Fibroblast of lung (primary cell): ENCODE measurements at regions not wholly inside any gene's neighbourhood (a gene's known extent, or its start where the extent isn't known, plus 50 kb on each side); places are given as distances from the start of the nearest gene placed in this dataset.

ENCODE experiments used
- DNase-seq, 2 donors: peaks; one replicate each; pipeline versions ENCODE4 v3.0.0 to v3.0.0-alpha.2; 2010; ENCODE audit warnings: low read depth in 2 of 2
- H2AFZ ChIP-seq: 2 replicates; pipeline ENCODE4 v1.5.1; 2012; ENCODE audit warnings: low read length, control low read depth, inconsistent platforms
- H3K27ac ChIP-seq: 2 replicates; pipeline ENCODE4 v1.5.1; 2011; ENCODE audit warnings: low read length, control low read depth; ENCODE audit not compliant: insufficient read depth
- H3K27me3 ChIP-seq: 2 replicates; pipeline ENCODE4 v1.5.1; 2011; ENCODE audit warnings: mild to moderate bottlenecking, low read length; ENCODE audit not compliant: control insufficient read depth, insufficient read depth
- H3K36me3 ChIP-seq: 2 replicates; pipeline ENCODE4 v1.5.1; 2011; ENCODE audit warnings: low read length; ENCODE audit not compliant: control insufficient read depth, insufficient read depth
- H3K4me1 ChIP-seq: 2 replicates; pipeline ENCODE4 v1.5.1; 2011; ENCODE audit warnings: low read length; ENCODE audit not compliant: control insufficient read depth, insufficient read depth; ENCODE audit errors: extremely low read depth
- H3K4me2 ChIP-seq: 2 replicates; pipeline ENCODE4 v1.5.1; 2011; ENCODE audit warnings: low read length, control low read depth; ENCODE audit not compliant: insufficient read depth; ENCODE audit errors: extremely low read depth
- H3K4me3 ChIP-seq, 4 experiments: fragments of 200-600 bp in 1 of 4; sonication (generic) in 1 of 4; replicated peaks in 1 of 4; 2 replicates each; pipeline ENCODE4 v1.5.1; 2011 to 2016; ENCODE audit warnings: low read length in 4 of 4, low read depth in 3 of 4, mild to moderate bottlenecking in 3 of 4, control low read depth in 2 of 4, inconsistent platforms in 1 of 4, mixed read lengths in 1 of 4; ENCODE audit not compliant: insufficient read depth in 1 of 4; ENCODE audit errors: control extremely low read depth in 1 of 4
- H3K79me2 ChIP-seq: 2 replicates; pipeline ENCODE4 v1.5.1; 2012; ENCODE audit warnings: mild to moderate bottlenecking, low read length, inconsistent platforms; ENCODE audit not compliant: control insufficient read depth, insufficient read depth
- H3K9ac ChIP-seq: 2 replicates; pipeline ENCODE4 v1.5.1; 2011; ENCODE audit warnings: mild to moderate bottlenecking, low read length, control low read depth; ENCODE audit not compliant: insufficient read depth
- H3K9me3 ChIP-seq: 2 replicates; pipeline ENCODE4 v1.5.1; 2012; ENCODE audit warnings: low read depth, low read length; ENCODE audit not compliant: control insufficient read depth, insufficient read depth
- H4K20me1 ChIP-seq: 2 replicates; pipeline ENCODE4 v1.5.1; 2011; ENCODE audit warnings: low read length; ENCODE audit not compliant: control insufficient read depth, insufficient read depth; ENCODE audit errors: extremely low read depth
- EZH2 ChIP-seq: IDR thresholded peaks from 2 replicates; pipeline ENCODE4 v1.5.1; 2012; ENCODE audit warnings: low read length, control low read depth, mild to moderate bottlenecking; ENCODE audit errors: missing control alignments
- TF ChIP-seq, protein P1 (sequence below), 2 donors: IDR thresholded peaks in 1 of 2; conservative IDR thresholded peaks in 1 of 2; 1 replicate in 1 of 2; 2 replicates in 1 of 2; pipeline ENCODE4 v1.5.1; 2011 to 2012; ENCODE audit warnings: low read length in 2 of 2, control low read depth in 1 of 2, inconsistent platforms in 1 of 2, low read depth in 1 of 2, mild to moderate bottlenecking in 1 of 2

DNA sequence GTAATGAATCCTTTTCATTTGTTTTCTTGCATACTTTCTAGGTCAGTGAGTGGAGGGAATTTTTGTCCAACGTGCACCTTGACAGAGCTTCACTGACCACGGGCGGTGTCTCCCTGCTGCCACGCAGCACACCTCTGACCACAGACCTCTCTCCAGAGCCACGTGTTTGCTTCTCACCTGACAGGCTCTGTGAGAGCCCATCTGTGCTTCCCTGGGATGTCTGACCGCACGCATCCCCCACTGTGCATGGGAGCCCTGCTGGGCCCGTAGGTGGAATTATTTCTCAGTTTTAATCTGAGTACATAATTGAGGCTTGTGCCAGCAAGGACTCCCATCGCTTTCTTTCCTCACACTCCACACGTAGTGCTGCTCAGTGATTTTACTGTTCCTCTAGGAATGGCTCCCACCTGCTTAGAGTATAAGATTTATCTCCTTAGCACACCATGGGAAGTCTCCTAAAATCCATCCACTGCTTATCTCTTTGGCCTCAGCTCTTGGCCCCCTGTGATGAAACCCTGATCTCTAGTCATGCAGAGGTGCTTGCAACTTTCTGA lies 482.6 kb downstream of the TSN start:
- no peaks in the 10 kb centered on the region for H3K79me2 ChIP-seq
- H3K4me1 ChIP-seq, result no peaks in the 10 kb centered on the region
- H3K27ac ChIP-seq, result no peak overlapping the region

DNA sequence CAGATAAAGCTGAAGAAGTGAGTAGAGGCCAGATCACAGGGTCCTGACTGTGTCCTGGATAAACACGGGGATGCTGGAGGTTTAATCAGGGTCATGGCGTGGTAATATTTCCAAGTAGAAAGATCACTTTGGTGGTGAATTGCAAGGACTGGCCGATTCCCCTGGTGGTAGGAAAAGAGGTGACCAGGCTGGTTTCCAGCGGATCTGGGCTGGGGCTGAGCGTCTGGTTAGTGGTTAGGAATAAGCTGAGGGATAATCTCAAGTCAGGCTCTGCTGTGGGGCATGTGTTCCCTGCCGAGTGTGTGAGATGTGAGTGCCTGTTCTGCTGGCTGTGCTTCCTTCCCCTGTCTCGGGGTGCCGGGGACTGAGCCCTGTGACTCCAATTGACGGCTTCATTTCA lies 484.0 kb downstream of the TSN start:
- H4K20me1 ChIP-seq, result no peaks in the 10 kb centered on the region
- H3K9me3 ChIP-seq, result no peaks in the 10 kb centered on the region
- H3K36me3 ChIP-seq, result no peaks in the 10 kb centered on the region
- H2AFZ ChIP-seq, result no peak overlapping the region
- H3K4me2 ChIP-seq, result no peak overlapping the region
- H3K4me3 ChIP-seq, result no peak overlapping the region
- DNase-seq, result no peak
- H3K27ac ChIP-seq, result no peak overlapping the region
- no peaks in the 10 kb centered on the region for H3K27me3 ChIP-seq
- H3K4me1 ChIP-seq, result no peaks in the 10 kb centered on the region
- no peak overlapping the region for H3K9ac ChIP-seq
- H3K79me2 ChIP-seq, result no peaks in the 10 kb centered on the region
- TF ChIP-seq EZH2, result no peak
- TF ChIP-seq, protein P1, sequence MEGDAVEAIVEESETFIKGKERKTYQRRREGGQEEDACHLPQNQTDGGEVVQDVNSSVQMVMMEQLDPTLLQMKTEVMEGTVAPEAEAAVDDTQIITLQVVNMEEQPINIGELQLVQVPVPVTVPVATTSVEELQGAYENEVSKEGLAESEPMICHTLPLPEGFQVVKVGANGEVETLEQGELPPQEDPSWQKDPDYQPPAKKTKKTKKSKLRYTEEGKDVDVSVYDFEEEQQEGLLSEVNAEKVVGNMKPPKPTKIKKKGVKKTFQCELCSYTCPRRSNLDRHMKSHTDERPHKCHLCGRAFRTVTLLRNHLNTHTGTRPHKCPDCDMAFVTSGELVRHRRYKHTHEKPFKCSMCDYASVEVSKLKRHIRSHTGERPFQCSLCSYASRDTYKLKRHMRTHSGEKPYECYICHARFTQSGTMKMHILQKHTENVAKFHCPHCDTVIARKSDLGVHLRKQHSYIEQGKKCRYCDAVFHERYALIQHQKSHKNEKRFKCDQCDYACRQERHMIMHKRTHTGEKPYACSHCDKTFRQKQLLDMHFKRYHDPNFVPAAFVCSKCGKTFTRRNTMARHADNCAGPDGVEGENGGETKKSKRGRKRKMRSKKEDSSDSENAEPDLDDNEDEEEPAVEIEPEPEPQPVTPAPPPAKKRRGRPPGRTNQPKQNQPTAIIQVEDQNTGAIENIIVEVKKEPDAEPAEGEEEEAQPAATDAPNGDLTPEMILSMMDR (conservative IDR thresholded peaks at IDR 0.05 in 1 of 2, IDR thresholded peaks at IDR 0.05 in 1 of 2; ENCODE audit: low read depth in 1 of 2, low read length in 2 of 2), result no peak

More for the DNA sequence above, 482.6 kb downstream of the TSN start:
- Histone ChIP-seq H3K9me3 (no peaks in the 10 kb centered on the region), H2AFZ (no peak overlapping the region), H3K36me3 (no peaks in the 10 kb centered on the region), H3K4me2 (no peak overlapping the region), H3K27me3 (no peaks in the 10 kb centered on the region), H3K4me3 (no peak overlapping the region), H4K20me1 (no peaks in the 10 kb centered on the region), H3K9ac (no peak overlapping the region)
- DNase-seq, result no peak
- TF ChIP-seq, protein P1 (conservative IDR thresholded peaks at IDR 0.05 in 1 of 2, IDR thresholded peaks at IDR 0.05 in 1 of 2; ENCODE audit: low read depth in 1 of 2, low read length in 2 of 2), result no peak

DNA sequence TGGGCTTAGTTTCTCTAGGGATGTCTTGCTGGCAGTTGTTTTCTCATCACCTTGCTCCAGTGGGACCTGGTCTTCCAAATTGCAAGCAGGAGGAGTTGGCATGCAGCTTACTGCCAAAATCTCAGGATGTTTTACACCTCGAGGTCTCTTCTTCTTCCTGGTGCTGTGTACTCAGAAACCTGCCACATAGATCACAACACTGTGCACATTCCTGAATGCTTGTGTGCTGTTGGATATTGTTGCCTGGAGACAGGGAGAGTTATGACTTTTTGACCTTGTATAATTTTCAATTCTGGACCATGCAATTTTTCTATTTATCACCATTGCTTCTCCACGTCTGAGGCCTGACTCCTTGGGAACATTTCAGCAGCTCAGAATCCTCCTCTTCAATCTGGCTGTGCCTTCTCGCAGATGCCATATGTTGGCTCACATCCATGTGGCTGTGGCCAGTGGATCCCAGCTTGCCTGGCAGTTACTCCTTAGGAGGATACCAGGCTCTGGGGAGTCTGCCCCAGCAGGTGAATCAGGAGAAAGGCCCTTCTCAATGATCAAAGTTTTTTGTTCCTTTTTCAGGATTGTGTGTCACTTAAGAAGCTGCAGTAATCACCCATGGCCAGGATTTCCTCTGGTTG lies 489.3 kb downstream of the TSN start:
- H2AFZ ChIP-seq, result no peak overlapping the region
- no peak for DNase-seq

More for the DNA sequence above, 489.3 kb downstream of the TSN start:
- no peaks in the 10 kb centered on the region for H3K36me3 ChIP-seq
- H3K79me2 ChIP-seq, result no peaks in the 10 kb centered on the region
- H3K9me3 ChIP-seq, result no peaks in the 10 kb centered on the region
- H3K27ac ChIP-seq, result no peak overlapping the region
- no peaks in the 10 kb centered on the region for H4K20me1 ChIP-seq
- no peaks in the 10 kb centered on the region for H3K27me3 ChIP-seq
- H3K4me1 ChIP-seq, result no peaks in the 10 kb centered on the region
- H3K9ac ChIP-seq, result no peak overlapping the region
- TF ChIP-seq, protein P1 (conservative IDR thresholded peaks at IDR 0.05 in 1 of 2, IDR thresholded peaks at IDR 0.05 in 1 of 2; ENCODE audit: low read depth in 1 of 2, low read length in 2 of 2), result no peak
- no peak for TF ChIP-seq EZH2
- H3K4me3 ChIP-seq, result no peak overlapping the region
- no peak overlapping the region for H3K4me2 ChIP-seq
